Parathyroid adenoma (tissue), 2 donors: ENCODE measurements at regions not wholly inside any gene's neighbourhood (a gene's known extent, or its start where the extent isn't known, plus 50 kb on each side); places are given as distances from the start of the nearest gene placed in this dataset.
"Not testable (repeated sequence)": the region's sequence is repeated elsewhere in the genome, so short reads cannot be mapped to it uniquely, and the experiment has no call there.

ENCODE experiments used
- H2AFZ ChIP-seq: fragments of 300-600 bp; sonication (generic); one replicate; pipeline ENCODE4 v1.7.0; 2017; ENCODE audit warnings: antibody characterized with exemption, mild to moderate bottlenecking
- H3K27ac ChIP-seq: fragments of 300-600 bp; sonication (generic); one replicate; pipeline ENCODE4 v1.7.0; 2017
- H3K27me3 ChIP-seq: fragments of 300-600 bp; sonication (generic); one replicate; pipeline ENCODE4 v1.7.0; 2017; ENCODE audit warnings: low read length; ENCODE audit not compliant: control insufficient read depth, insufficient read depth
- H3K36me3 ChIP-seq: fragments of 300-600 bp; sonication (generic); one replicate; pipeline ENCODE4 v1.7.0; 2017; ENCODE audit warnings: low read length; ENCODE audit not compliant: control insufficient read depth, insufficient read depth
- H3K4me1 ChIP-seq: fragments of 300-600 bp; sonication (generic); one replicate; pipeline ENCODE4 v1.7.0; 2017; ENCODE audit warnings: control low read depth
- H3K4me2 ChIP-seq: fragments of 300-600 bp; sonication (generic); one replicate; pipeline ENCODE4 v1.7.0; 2017; ENCODE audit warnings: low read length
- H3K4me3 ChIP-seq: fragments of 300-600 bp; sonication (generic); one replicate; pipeline ENCODE4 v1.7.0; 2017; ENCODE audit warnings: low read depth, low read length
- H3K79me2 ChIP-seq: fragments of 300-600 bp; sonication (generic); one replicate; pipeline ENCODE4 v1.7.0; 2017; ENCODE audit warnings: control low read depth
- H3K9ac ChIP-seq: fragments of 300-600 bp; sonication (generic); one replicate; pipeline ENCODE4 v1.7.0; 2017; ENCODE audit warnings: mild to moderate bottlenecking
- H3K9me3 ChIP-seq: fragments of 300-600 bp; sonication (generic); one replicate; pipeline ENCODE4 v1.7.0; 2017; ENCODE audit warnings: low read length; ENCODE audit not compliant: control insufficient read depth
- CTCF ChIP-seq: fragments of 300-600 bp; sonication (generic); IDR thresholded peaks from one replicate; pipeline ENCODE4 v1.7.0; 2017; ENCODE audit warnings: antibody characterized with exemption, mild to moderate bottlenecking
- donor health status: primary hyperparathyroidism.

GRCh38 chr11:115608976-115609375 lies 104.8 kb upstream of the CADM1 start:
- Histone ChIP-seq H3K4me2 (no peak overlapping the region), H3K4me3 (no peak overlapping the region), H3K36me3 (no peaks in the 10 kb centered on the region), H3K9me3 (no peaks in the 10 kb centered on the region), H3K4me1 (no peaks in the 10 kb centered on the region), H3K27me3 (no peaks in the 10 kb centered on the region), H3K9ac (no peak overlapping the region), H3K79me2 (no peaks in the 10 kb centered on the region), H3K27ac (no peak overlapping the region), H2AFZ (no peak overlapping the region)
- no peak for TF ChIP-seq CTCF

GRCh38 chr11:115607621-115608221 lies 103.5 kb upstream of the CADM1 start:
- H3K9ac ChIP-seq: no peak overlapping the region
- no peak overlapping the region for H3K27ac ChIP-seq
- TF ChIP-seq CTCF: no peak
- H3K79me2 ChIP-seq: no peaks in the 10 kb centered on the region
- no peak overlapping the region for H3K4me2 ChIP-seq
- H3K4me1 ChIP-seq: no peaks in the 10 kb centered on the region
- no peaks in the 10 kb centered on the region for H3K27me3 ChIP-seq
- H2AFZ ChIP-seq: no peak overlapping the region
- H3K36me3 ChIP-seq: no peaks in the 10 kb centered on the region
- no peak overlapping the region for H3K4me3 ChIP-seq
- no peaks in the 10 kb centered on the region for H3K9me3 ChIP-seq

GRCh38 chr11:115606498-115607220 lies 102.4 kb upstream of the CADM1 start:
- Histone ChIP-seq H3K79me2 (no peaks in the 10 kb centered on the region), H3K27ac (no peak overlapping the region), H3K4me3 (no peak overlapping the region), H3K9ac (no peak overlapping the region), H3K4me1 (no peaks in the 10 kb centered on the region), H2AFZ (no peak overlapping the region), H3K9me3 (no peaks in the 10 kb centered on the region), H3K27me3 (no peaks in the 10 kb centered on the region), H3K36me3 (no peaks in the 10 kb centered on the region), H3K4me2 (no peak overlapping the region)
- TF ChIP-seq CTCF: no peak

- Histone ChIP-seq H3K9ac (no peak overlapping the region), H2AFZ (no peak overlapping the region), H3K27me3 (no peaks in the 10 kb centered on the region), H3K9me3 (no peaks in the 10 kb centered on the region), H3K4me3 (no peak overlapping the region), H3K4me2 (no peak overlapping the region), H3K36me3 (no peaks in the 10 kb centered on the region), H3K27ac (no peak overlapping the region), H3K79me2 (no peaks in the 10 kb centered on the region), H3K4me1 (no peaks in the 10 kb centered on the region)
- TF ChIP-seq CTCF: no peak
Observed at GRCh38 chr11:115605871-115606497, 101.8 kb upstream of the CADM1 start.

GRCh38 chr11:115605397-115605796 lies 101.2 kb upstream of the CADM1 start:
- not testable (repeated sequence) for H3K27me3 ChIP-seq, H3K9ac ChIP-seq, H3K4me1 ChIP-seq, H3K27ac ChIP-seq, H3K4me2 ChIP-seq, H3K4me3 ChIP-seq, H3K36me3 ChIP-seq, H3K9me3 ChIP-seq, H2AFZ ChIP-seq, H3K79me2 ChIP-seq
